ENCODE measurements at regions not wholly inside any gene's neighbourhood (a gene's known extent, or its start where the extent isn't known, plus 50 kb on each side); places are given as distances from the start of the nearest gene placed in this dataset.

GRCh38 chr15:61755467-61755866, 304.8 kb downstream of the VPS13C start:
- TF ChIP-seq CTCF (conservative IDR thresholded peaks at IDR 0.05; ENCODE audit: low read depth, low read length): no peak
- no peak for DNase-seq (ENCODE audit: low read depth)
- no peak overlapping the region for H3K4me3 ChIP-seq (ENCODE audit: low read depth, low read length)

GRCh38 chr15:61753018-61753710, 307.1 kb downstream of the VPS13C start:
- no peak overlapping the region for H3K4me3 ChIP-seq (ENCODE audit: low read depth, low read length)
- no peak for DNase-seq (ENCODE audit: low read depth)
- no peak for TF ChIP-seq CTCF (conservative IDR thresholded peaks at IDR 0.05; ENCODE audit: low read depth, low read length)

GRCh38 chr15:61752001-61752400, 308.2 kb downstream of the VPS13C start:
- no peak for TF ChIP-seq CTCF (conservative IDR thresholded peaks at IDR 0.05; ENCODE audit: low read depth, low read length)
- DNase-seq (ENCODE audit: low read depth): no peak

GRCh38 chr15:61750271-61751084, 309.8 kb downstream of the VPS13C start:
- no peak for TF ChIP-seq CTCF (conservative IDR thresholded peaks at IDR 0.05; ENCODE audit: low read depth, low read length)
- no peak overlapping the region for H3K4me3 ChIP-seq (ENCODE audit: low read depth, low read length)
- DNase-seq (ENCODE audit: low read depth): no peak

More at GRCh38 chr15:61752001-61752400, 308.2 kb downstream of the VPS13C start:
- no peak overlapping the region for H3K4me3 ChIP-seq (ENCODE audit: low read depth, low read length)

GRCh38 chr15:61749169-61749568, 311.1 kb downstream of the VPS13C start:
- no peak overlapping the region for H3K4me3 ChIP-seq (ENCODE audit: low read depth, low read length)
- no peak for DNase-seq (ENCODE audit: low read depth)
- no peak for TF ChIP-seq CTCF (conservative IDR thresholded peaks at IDR 0.05; ENCODE audit: low read depth, low read length)

GRCh38 chr15:61748529-61748928, 311.7 kb downstream of the VPS13C start:
- no peak overlapping the region for H3K4me3 ChIP-seq (ENCODE audit: low read depth, low read length)
- DNase-seq (ENCODE audit: low read depth): no peak
- no peak for TF ChIP-seq CTCF (conservative IDR thresholded peaks at IDR 0.05; ENCODE audit: low read depth, low read length)

All from choroid plexus epithelial cell (primary cell).